ENCODE measurements at regions not wholly inside any gene's neighbourhood (a gene's known extent, or its start where the extent isn't known, plus 50 kb on each side); places are given as distances from the start of the nearest gene placed in this dataset.

DNA sequence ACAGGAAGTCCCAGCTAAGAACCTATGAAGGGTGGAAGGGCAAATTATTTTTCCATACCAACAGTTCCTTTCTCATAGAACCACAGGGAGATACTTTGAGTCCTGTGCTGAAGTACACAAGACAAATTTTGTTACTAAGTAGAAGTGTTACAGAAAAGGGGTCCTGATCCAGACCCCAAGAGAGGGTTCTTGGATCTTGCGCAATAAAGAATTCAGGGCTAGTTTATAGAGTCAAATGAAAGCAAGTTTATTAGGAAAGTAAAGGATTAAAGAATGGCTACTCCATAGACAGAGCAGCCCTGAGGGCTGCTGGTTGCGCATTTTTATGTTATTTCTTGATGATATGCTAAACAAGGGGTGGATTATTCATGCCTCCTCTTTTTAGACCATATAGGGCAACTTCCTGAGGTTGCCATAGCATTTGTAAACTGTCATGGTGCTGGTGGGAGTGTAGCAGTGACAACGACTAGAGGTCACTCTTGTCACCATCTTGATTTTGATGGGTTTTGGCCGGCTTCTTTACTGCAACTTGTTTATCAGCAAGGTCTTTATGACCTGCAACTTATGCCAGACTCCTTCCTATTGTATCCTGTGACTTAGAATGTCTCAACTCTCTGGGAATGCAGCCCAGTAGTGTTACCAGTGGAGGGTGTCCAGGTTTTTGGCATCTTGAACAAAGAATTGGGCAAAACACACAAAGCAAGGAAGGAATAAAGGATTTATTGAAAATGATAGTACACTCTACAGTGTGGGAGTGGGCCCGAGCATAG, 409.4 kb downstream of the SH2D4B start:
- H3K4me3 ChIP-seq (ENCODE audit: low read depth, low read length) = no peak overlapping the region
- DNase-seq = no peak
- ChIA-PET POLR2A (no interaction called here), CTCF (no interaction called here)
- Mint-ChIP-seq H3K4me3 (ENCODE audit: unreplicated experiment) (no peak overlapping the region), H3K9me3 (ENCODE audit: unreplicated experiment) (no peaks in the 10 kb centered on the region), H3K4me1 (ENCODE audit: low read depth, unreplicated experiment) (no peaks in the 10 kb centered on the region), H3K36me3 (ENCODE audit: insufficient read depth, unreplicated experiment) (no peaks in the 10 kb centered on the region), H3K27ac (ENCODE audit: unreplicated experiment) (no peak overlapping the region), H3K27me3 (ENCODE audit: insufficient read depth, unreplicated experiment) (no peaks in the 10 kb centered on the region)
- BruUV-seq (replicated peaks) = no TSS peak
- no peaks in the 10 kb centered on the region for H3K27me3 ChIP-seq (replicated peaks; ENCODE audit: control insufficient read depth, insufficient read depth, low read length)
- no peaks in the 10 kb centered on the region for H3K9me3 ChIP-seq
- H3K36me3 ChIP-seq (ENCODE audit: control insufficient read depth, insufficient read depth, low read length) = no peaks in the 10 kb centered on the region
- no peaks in the 10 kb centered on the region for H3K4me1 ChIP-seq
- TF ChIP-seq, protein P1, sequence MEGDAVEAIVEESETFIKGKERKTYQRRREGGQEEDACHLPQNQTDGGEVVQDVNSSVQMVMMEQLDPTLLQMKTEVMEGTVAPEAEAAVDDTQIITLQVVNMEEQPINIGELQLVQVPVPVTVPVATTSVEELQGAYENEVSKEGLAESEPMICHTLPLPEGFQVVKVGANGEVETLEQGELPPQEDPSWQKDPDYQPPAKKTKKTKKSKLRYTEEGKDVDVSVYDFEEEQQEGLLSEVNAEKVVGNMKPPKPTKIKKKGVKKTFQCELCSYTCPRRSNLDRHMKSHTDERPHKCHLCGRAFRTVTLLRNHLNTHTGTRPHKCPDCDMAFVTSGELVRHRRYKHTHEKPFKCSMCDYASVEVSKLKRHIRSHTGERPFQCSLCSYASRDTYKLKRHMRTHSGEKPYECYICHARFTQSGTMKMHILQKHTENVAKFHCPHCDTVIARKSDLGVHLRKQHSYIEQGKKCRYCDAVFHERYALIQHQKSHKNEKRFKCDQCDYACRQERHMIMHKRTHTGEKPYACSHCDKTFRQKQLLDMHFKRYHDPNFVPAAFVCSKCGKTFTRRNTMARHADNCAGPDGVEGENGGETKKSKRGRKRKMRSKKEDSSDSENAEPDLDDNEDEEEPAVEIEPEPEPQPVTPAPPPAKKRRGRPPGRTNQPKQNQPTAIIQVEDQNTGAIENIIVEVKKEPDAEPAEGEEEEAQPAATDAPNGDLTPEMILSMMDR (IDR thresholded peaks at IDR 0.05; ENCODE audit: insufficient read depth in 1 of 2, low read depth in 1 of 2, low read length in 1 of 2, severe bottlenecking in 1 of 2, unreplicated experiment in 1 of 2) = no peak
- intact Hi-C loops (cut with micrococcal nuclease; ENCODE audit: unreplicated experiment) = no loop called here

DNA sequence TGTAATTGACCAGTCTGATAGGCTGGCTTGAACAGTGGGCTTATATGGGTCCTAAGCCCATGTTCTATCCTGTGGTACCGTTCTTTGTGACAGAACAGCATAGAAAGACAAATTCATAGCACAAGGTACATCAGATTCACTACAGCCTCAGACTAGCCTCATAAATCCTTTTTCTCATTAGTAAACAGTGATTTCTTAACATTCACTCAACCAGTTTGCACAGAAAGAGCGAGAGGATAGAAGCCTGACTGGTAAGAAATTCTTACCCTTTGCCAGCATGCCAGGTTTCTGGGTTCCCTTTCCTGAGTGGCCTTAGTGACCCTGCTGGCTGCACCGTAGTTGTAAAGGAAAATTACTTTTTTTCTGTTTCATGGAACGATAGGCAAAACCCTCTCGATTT, 412.1 kb downstream of the SH2D4B start:
- Histone ChIP-seq H3K36me3 (ENCODE audit: control insufficient read depth, insufficient read depth, low read length) (no peaks in the 10 kb centered on the region), H3K4me3 (ENCODE audit: low read depth, low read length) (no peak overlapping the region), H3K9me3 (no peaks in the 10 kb centered on the region), H3K27me3 (replicated peaks; ENCODE audit: control insufficient read depth, insufficient read depth, low read length) (no peaks in the 10 kb centered on the region), H3K4me1 (no peaks in the 10 kb centered on the region)
- CTCF ChIA-PET = no interaction called here
- H3K27ac Mint-ChIP-seq (ENCODE audit: unreplicated experiment) = no peak overlapping the region
- H3K27me3 Mint-ChIP-seq (ENCODE audit: insufficient read depth, unreplicated experiment) = no peaks in the 10 kb centered on the region
- POLR2A ChIA-PET = no interaction called here
- no peaks in the 10 kb centered on the region for H3K36me3 Mint-ChIP-seq (ENCODE audit: insufficient read depth, unreplicated experiment)
- H3K4me1 Mint-ChIP-seq (ENCODE audit: low read depth, unreplicated experiment) = no peaks in the 10 kb centered on the region
- no TSS peak for BruUV-seq (replicated peaks)
- TF ChIP-seq, protein P1 (IDR thresholded peaks at IDR 0.05; ENCODE audit: insufficient read depth in 1 of 2, low read depth in 1 of 2, low read length in 1 of 2, severe bottlenecking in 1 of 2, unreplicated experiment in 1 of 2) = no peak
- intact Hi-C loops (cut with micrococcal nuclease; ENCODE audit: unreplicated experiment) = no loop called here
- no peak for DNase-seq
- no peak overlapping the region for H3K4me3 Mint-ChIP-seq (ENCODE audit: unreplicated experiment)
- no peaks in the 10 kb centered on the region for H3K9me3 Mint-ChIP-seq (ENCODE audit: unreplicated experiment)

DNA sequence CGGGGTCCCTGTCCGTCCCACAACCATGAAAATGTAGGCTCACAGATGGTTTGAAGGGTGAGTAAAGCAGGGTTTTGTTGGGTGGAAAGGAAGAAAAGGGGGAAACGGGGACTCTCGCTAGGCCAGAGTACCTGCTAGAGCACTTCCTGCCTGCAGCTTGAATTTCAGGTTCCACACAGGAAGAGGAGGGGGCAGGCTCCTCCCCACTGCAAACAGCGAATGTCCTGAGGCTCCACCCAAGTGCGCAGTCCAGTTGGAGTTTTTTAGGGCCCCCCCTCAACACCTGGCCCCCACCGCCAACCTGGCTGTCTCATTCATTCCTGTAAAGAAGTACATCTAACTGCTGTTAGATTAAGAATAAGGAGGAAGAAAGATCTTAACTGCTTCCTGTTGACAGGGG, 414.7 kb downstream of the SH2D4B start:
- Mint-ChIP-seq H3K36me3 (ENCODE audit: insufficient read depth, unreplicated experiment) (no peaks in the 10 kb centered on the region), H3K9me3 (ENCODE audit: unreplicated experiment) (no peaks in the 10 kb centered on the region), H3K4me1 (ENCODE audit: low read depth, unreplicated experiment) (no peaks in the 10 kb centered on the region), H3K27ac (ENCODE audit: unreplicated experiment) (no peak overlapping the region), H3K4me3 (ENCODE audit: unreplicated experiment) (no peak overlapping the region), H3K27me3 (ENCODE audit: insufficient read depth, unreplicated experiment) (no peaks in the 10 kb centered on the region)
- H3K27me3 ChIP-seq (replicated peaks; ENCODE audit: control insufficient read depth, insufficient read depth, low read length) = no peaks in the 10 kb centered on the region
- H3K4me1 ChIP-seq = no peaks in the 10 kb centered on the region
- DNase-seq = no peak
- no peaks in the 10 kb centered on the region for H3K9me3 ChIP-seq
- intact Hi-C loops (cut with micrococcal nuclease; ENCODE audit: unreplicated experiment) = no loop called here
- H3K36me3 ChIP-seq (ENCODE audit: control insufficient read depth, insufficient read depth, low read length) = no peaks in the 10 kb centered on the region
- H3K4me3 ChIP-seq (ENCODE audit: low read depth, low read length) = no peak overlapping the region
- POLR2A ChIA-PET = no interaction called here
- no TSS peak for BruUV-seq (replicated peaks)
- TF ChIP-seq, protein P1 (IDR thresholded peaks at IDR 0.05; ENCODE audit: insufficient read depth in 1 of 2, low read depth in 1 of 2, low read length in 1 of 2, severe bottlenecking in 1 of 2, unreplicated experiment in 1 of 2) = no peak
- CTCF ChIA-PET = no interaction called here
